Right cardiac atrium (tissue), 5 donors: ENCODE measurements at regions not wholly inside any gene's neighbourhood (a gene's known extent, or its start where the extent isn't known, plus 50 kb on each side); places are given as distances from the start of the nearest gene placed in this dataset.
"Not testable (repeated sequence)": the region's sequence is repeated elsewhere in the genome, so short reads cannot be mapped to it uniquely, and the experiment has no call there.

Experiments
- ATAC-seq, 2 donors: fragments of 200-7000 bp; cut with Tn5 transposase; one replicate each; pipeline versions ENCODE4 v1.8.0 to v1.9.1; 2020; ENCODE audit warnings: moderate library complexity in 2 of 2, mild to moderate bottlenecking in 1 of 2
- DNase-seq, 3 donors: peaks; one replicate each; pipeline ENCODE4 v3.0.0-alpha.2; 2020
- H3K27ac ChIP-seq: one replicate; pipeline ENCODE4 v1.5.1; 2013; ENCODE audit warnings: mild to moderate bottlenecking, low read length, control low read depth, moderate library complexity
- H3K27me3 ChIP-seq: one replicate; pipeline ENCODE4 v1.6.1; 2013; ENCODE audit not compliant: control insufficient read depth, insufficient read depth
- H3K4me1 ChIP-seq: one replicate; pipeline ENCODE4 v1.6.1; 2013; ENCODE audit warnings: low read length; ENCODE audit not compliant: control insufficient read depth, insufficient read depth
- H3K4me3 ChIP-seq: one replicate; pipeline ENCODE4 v1.5.1; 2013; ENCODE audit warnings: low read length, control low read depth
- H3K9me3 ChIP-seq: one replicate; pipeline ENCODE4 v1.6.1; 2013; ENCODE audit warnings: low read length; ENCODE audit not compliant: control insufficient read depth
- WGBS: extraction: QIAGEN DNeasy Blood & Tissue Kit; methylation state at CpG from one replicate; pipeline ENCODE4 v1.1.7; 2013; 5-methylcytosine and 5-hydroxymethylcytosine counted together
- intact Hi-C, 4 donors: fragments of 100-400 bp; cut with DNase I; formaldehyde crosslinking; loops; one replicate each; pipeline versions ENCODE4 v1.11.0 to v1.14.0; 2022 to 2023
- donor health status: healthy with polysubstance abuse.
- donor health status: DM: no; HTN: yes; CAD: no.
- donor health status: DM: no; HTN: no; CAD: no.
- donor health status: DM: no; HTN: yes; CAD: no; lungs with severe emphysema.
- donor health status: DM: yes; HTN: yes; CAD: no.

DNA sequence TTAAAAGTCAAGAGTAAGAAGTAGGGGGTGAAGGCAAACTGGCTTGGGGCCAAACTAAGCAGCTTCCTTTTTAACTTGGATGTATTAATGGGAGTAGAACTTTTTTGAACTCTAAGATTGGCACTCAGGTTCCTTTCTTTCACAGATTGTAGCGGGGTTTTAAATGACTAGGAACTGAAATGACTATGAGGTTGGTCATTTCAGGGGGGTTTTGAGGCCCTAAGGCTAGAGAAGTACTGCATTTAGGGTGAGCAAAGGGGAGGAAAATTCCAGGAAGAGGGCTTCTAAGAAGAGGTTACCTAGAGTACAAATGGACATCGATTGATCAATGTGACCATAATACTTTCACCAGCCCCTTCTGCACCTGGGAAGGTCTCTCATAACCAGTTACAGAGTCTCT, 381.8 kb downstream of the MLLT3 start:
- intact Hi-C loops: no loop called here
- WGBS: 88% methylated on average over 2 of the region's 2 CpGs
- no peak for ATAC-seq
- no peaks in the 10 kb centered on the region for H3K9me3 ChIP-seq
- no peaks in the 10 kb centered on the region for H3K27me3 ChIP-seq
- DNase-seq: no peak
- H3K4me3 ChIP-seq: no peak overlapping the region
- H3K27ac ChIP-seq: no peak overlapping the region
- H3K4me1 ChIP-seq: no peaks in the 10 kb centered on the region

DNA sequence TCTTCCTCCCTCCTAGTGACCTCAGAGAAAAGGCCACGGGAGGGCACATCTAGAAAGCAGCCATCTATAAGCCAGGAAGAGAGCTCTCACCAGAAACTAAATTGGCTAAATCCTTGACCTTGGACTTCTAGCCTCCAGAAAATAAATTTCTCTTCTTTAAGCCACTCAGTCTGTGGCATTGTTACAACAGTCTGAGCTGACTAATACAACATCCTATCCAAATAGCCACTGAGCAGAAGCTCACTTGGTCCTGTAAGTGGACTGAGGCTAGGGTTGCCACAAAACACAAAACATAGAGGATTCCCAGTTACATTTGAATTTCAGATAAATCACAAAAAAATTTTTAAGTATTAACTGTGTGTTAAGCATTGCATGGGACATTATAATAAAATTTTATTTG, 383.4 kb downstream of the MLLT3 start:
- intact Hi-C loops: no loop called here

DNA sequence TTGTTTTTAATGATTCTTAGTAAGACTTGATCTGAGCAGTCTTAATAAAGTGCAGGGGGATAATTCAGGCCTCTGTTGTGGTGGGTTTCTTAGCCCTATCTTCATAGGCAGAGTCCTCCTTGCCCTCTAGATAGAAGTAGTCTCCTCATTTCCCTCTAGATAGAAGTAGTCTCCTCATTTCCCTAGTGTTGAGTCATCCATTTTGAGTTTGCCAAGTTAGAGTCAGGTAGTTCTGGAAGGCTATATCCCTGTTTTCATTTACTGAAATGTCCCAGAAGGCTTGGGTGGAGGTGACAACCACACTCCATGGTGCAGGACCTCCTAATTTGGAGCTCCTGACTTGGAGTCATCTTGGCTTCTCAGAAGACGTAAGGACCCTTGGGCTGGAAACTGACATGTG, 384.6 kb downstream of the MLLT3 start:
- Histone ChIP-seq H3K9me3 (no peaks in the 10 kb centered on the region), H3K4me3 (no peak overlapping the region), H3K27ac (no peak overlapping the region), H3K27me3 (no peaks in the 10 kb centered on the region), H3K4me1 (no peaks in the 10 kb centered on the region)
- WGBS: 95% methylated on average over 1 of the region's 1 CpG
- ATAC-seq (no peak), DNase-seq (no peak)
- intact Hi-C loops: no loop called here

More for the DNA sequence above, 383.4 kb downstream of the MLLT3 start:
- no peak overlapping the region for H3K27ac ChIP-seq
- no peak for DNase-seq
- 73% methylated on average over 1 of the region's 1 CpG for WGBS
- no peaks in the 10 kb centered on the region for H3K27me3 ChIP-seq
- H3K9me3 ChIP-seq: no peaks in the 10 kb centered on the region
- H3K4me3 ChIP-seq: no peak overlapping the region
- ATAC-seq: no peak
- no peaks in the 10 kb centered on the region for H3K4me1 ChIP-seq

GRCh38 chr9:20236676-20237075, 385.6 kb downstream of the MLLT3 start:
- H3K4me3 ChIP-seq: no peak overlapping the region
- 75% methylated on average over 4 of the region's 4 CpGs for WGBS
- H3K4me1 ChIP-seq: no peaks in the 10 kb centered on the region
- intact Hi-C loops: no loop called here
- no peaks in the 10 kb centered on the region for H3K9me3 ChIP-seq
- ATAC-seq: no peak
- DNase-seq: no peak
- H3K27me3 ChIP-seq: no peaks in the 10 kb centered on the region
- no peak overlapping the region for H3K27ac ChIP-seq

- intact Hi-C loops, DNase-seq, H3K27ac ChIP-seq, ATAC-seq, H3K27me3 ChIP-seq, H3K9me3 ChIP-seq, H3K4me3 ChIP-seq, H3K4me1 ChIP-seq: not testable (repeated sequence)
- WGBS: 88% methylated on average over 11 of the region's 11 CpGs
Observed at GRCh38 chr9:20235206-20235605, 387.1 kb downstream of the MLLT3 start.

- WGBS: 81% methylated on average over 2 of the region's 2 CpGs
- no peak overlapping the region for H3K4me3 ChIP-seq
- no peaks in the 10 kb centered on the region for H3K4me1 ChIP-seq
- no peak overlapping the region for H3K27ac ChIP-seq
- H3K9me3 ChIP-seq: no peaks in the 10 kb centered on the region
- DNase-seq (no peak), ATAC-seq (no peak)
- no peaks in the 10 kb centered on the region for H3K27me3 ChIP-seq
- intact Hi-C loops: no loop called here
Observed at GRCh38 chr9:20228096-20228495, 394.2 kb downstream of the MLLT3 start.

DNA sequence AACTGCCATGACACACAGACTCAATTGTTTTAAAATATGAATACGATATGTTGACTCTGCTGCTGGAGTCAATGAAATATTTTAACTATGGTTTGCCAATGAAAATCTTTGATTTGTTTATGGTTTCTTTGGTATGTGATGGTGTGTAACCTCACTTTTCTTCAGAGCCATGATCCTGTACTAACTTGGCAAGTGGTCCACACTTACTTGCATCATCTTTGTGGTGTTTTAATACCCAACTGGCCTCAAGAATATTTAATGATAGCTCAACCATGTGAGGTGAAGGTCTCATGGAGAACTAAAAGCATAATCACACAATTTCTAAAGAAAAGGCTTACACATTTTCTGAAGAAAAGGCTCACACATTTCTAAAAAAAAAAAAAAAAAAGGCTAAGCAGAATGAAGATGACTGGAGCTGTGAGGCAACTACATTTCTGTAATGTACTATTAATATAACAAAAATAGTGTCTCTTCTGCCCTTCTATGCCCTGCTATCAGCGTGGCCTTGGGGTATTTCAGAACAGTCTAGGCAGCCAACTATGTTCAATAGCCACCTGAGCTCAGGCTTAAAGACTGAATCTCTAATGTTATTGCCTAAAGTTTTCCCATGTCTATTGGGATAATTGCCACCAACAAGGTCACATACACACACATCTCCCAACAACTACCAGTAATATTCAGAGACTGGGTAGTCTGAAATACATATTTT, 395.0 kb downstream of the MLLT3 start:
- WGBS: 47% methylated on average over 2 of the region's 2 CpGs
- no peaks in the 10 kb centered on the region for H3K9me3 ChIP-seq
- no peaks in the 10 kb centered on the region for H3K4me1 ChIP-seq
- DNase-seq (no peak), ATAC-seq (no peak)
- H3K27ac ChIP-seq: no peak overlapping the region
- intact Hi-C loops: no loop called here
- H3K27me3 ChIP-seq: no peaks in the 10 kb centered on the region
- no peak overlapping the region for H3K4me3 ChIP-seq

GRCh38 chr9:20226345-20226744, 396.0 kb downstream of the MLLT3 start:
- intact Hi-C loops: no loop called here

DNA sequence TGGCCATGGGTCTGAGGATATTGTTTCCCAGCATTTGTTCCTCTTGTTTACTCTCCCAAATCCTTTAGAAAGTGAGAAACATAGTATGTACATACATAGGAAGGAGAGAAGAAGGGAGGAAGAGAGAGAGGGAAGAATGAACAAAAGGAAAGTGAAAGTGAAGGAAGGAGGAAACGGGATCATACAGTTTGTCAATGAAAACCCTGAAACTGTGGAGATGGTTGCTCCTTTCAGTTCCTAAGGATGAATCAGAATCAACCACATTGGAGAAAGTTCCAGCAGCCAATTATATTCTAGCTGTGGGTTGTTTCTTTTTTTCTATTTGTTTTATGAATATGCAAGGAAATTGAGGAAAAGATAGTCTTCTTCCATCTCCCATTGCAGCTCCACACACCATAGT, 396.5 kb downstream of the MLLT3 start:
- no peak overlapping the region for H3K27ac ChIP-seq
- no peaks in the 10 kb centered on the region for H3K4me1 ChIP-seq
- H3K4me3 ChIP-seq: no peak overlapping the region
- ATAC-seq: no peak
- no peaks in the 10 kb centered on the region for H3K9me3 ChIP-seq
- 60% methylated on average over 1 of the region's 1 CpG for WGBS
- intact Hi-C loops: no loop called here
- DNase-seq: no peak
- H3K27me3 ChIP-seq: no peaks in the 10 kb centered on the region

More at GRCh38 chr9:20226345-20226744, 396.0 kb downstream of the MLLT3 start:
- ATAC-seq (no peak), DNase-seq (no peak)
- no peak overlapping the region for H3K4me3 ChIP-seq
- 89% methylated on average over 5 of the region's 5 CpGs for WGBS
- no peak overlapping the region for H3K27ac ChIP-seq
- no peaks in the 10 kb centered on the region for H3K27me3 ChIP-seq
- no peaks in the 10 kb centered on the region for H3K9me3 ChIP-seq
- no peaks in the 10 kb centered on the region for H3K4me1 ChIP-seq

DNA sequence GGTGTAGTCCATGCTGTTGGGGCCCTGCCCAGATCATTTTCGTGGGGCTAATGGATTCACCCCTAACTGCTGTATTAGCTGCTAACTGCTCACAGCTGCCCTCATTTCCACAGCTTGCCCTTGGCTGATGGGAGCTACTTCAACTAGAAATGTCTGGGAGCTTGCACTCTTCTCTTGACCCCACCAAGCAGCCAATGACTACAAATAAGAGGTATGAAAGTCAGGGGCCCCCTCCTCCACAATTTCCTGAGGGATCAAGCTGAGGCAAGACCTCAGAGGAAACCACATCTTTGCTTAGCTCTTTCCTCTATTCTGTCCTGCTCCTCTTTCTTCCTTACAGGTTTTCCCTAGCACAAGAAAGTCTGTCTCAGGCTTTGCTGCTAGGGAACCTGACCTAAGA, 397.5 kb downstream of the MLLT3 start:
- H3K4me1 ChIP-seq: no peaks in the 10 kb centered on the region
- H3K27me3 ChIP-seq: no peaks in the 10 kb centered on the region
- H3K4me3 ChIP-seq: no peak overlapping the region
- WGBS: 38% methylated on average over 1 of the region's 1 CpG
- ATAC-seq (no peak), DNase-seq (no peak)
- H3K9me3 ChIP-seq: no peaks in the 10 kb centered on the region
- intact Hi-C loops: no loop called here
- no peak overlapping the region for H3K27ac ChIP-seq

DNA sequence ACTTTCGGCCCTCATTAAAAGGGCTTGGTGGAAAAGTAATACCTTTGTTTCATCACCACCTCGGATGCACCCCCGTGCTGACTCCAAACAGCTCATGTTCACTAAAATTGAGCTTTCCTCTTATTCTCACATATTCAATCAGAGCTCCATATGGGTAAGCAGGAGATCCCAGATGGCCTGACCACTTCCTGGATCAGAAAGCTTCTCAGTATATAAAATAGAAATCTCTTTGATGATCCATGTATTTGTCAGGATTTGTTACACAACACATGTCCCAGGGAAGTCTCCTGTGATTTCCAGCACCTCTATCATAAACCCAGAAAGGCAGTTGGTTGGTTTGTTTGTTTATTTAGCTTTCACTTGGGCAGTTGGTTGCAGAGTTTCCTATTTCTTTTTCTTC, 402.0 kb downstream of the MLLT3 start:
- intact Hi-C loops: no loop called here
- H3K9me3 ChIP-seq: no peaks in the 10 kb centered on the region
- no peak overlapping the region for H3K27ac ChIP-seq
- ATAC-seq (no peak), DNase-seq (no peak)
- H3K4me3 ChIP-seq: no peak overlapping the region
- H3K4me1 ChIP-seq: no peaks in the 10 kb centered on the region
- no peaks in the 10 kb centered on the region for H3K27me3 ChIP-seq
- 91% methylated on average over 3 of the region's 3 CpGs for WGBS

- WGBS: 66% methylated on average over 5 of the region's 5 CpGs
- Histone ChIP-seq H3K27ac (no peak overlapping the region), H3K9me3 (no peaks in the 10 kb centered on the region), H3K4me3 (no peak overlapping the region), H3K4me1 (no peaks in the 10 kb centered on the region), H3K27me3 (no peaks in the 10 kb centered on the region)
- ATAC-seq (no peak), DNase-seq (no peak)
- intact Hi-C loops: no loop called here
Observed at GRCh38 chr9:20219437-20219836, 402.9 kb downstream of the MLLT3 start.
